Keratinocyte (primary cell): ENCODE measurements at regions not wholly inside any gene's neighbourhood (a gene's known extent, or its start where the extent isn't known, plus 50 kb on each side); places are given as distances from the start of the nearest gene placed in this dataset.

Source experiments
- DNase-seq: peaks from one replicate; pipeline ENCODE4 v3.0.0-alpha.2; 2011; ENCODE audit warnings: low read depth, missing footprints, low spot score
- FAIRE-seq: peaks from 2 replicates; lab custom pipeline; 2011; peaks lifted over from hg19 to GRCh38; lab: Jason Lieb, UNC
- H2AFZ ChIP-seq: 2 replicates; pipeline ENCODE4 v1.6.0; 2012; ENCODE audit warnings: low read length, control low read depth, inconsistent platforms; ENCODE audit not compliant: control insufficient read depth
- H3K27ac ChIP-seq: 2 replicates; pipeline ENCODE4 v1.5.1; 2011; ENCODE audit warnings: low read length; ENCODE audit not compliant: control insufficient read depth, insufficient read depth
- H3K27me3 ChIP-seq: 3 replicates; pipeline ENCODE4 v1.6.0; 2011; ENCODE audit warnings: low read length; ENCODE audit not compliant: control insufficient read depth, insufficient read depth; ENCODE audit errors: extremely low read depth
- H3K36me3 ChIP-seq, 2 experiments: 2 replicates in 1 of 2; 3 replicates in 1 of 2; pipeline ENCODE4 v1.5.1; 2011; ENCODE audit warnings: low read length in 2 of 2, mild to moderate bottlenecking in 1 of 2; ENCODE audit not compliant: control insufficient read depth in 2 of 2, insufficient read depth in 2 of 2; ENCODE audit errors: extremely low read depth in 1 of 2
- H3K4me1 ChIP-seq: 3 replicates; pipeline ENCODE4 v1.5.1; 2011; ENCODE audit warnings: low read length; ENCODE audit not compliant: control insufficient read depth, insufficient read depth; ENCODE audit errors: extremely low read depth
- H3K4me2 ChIP-seq: 3 replicates; pipeline ENCODE4 v1.6.0; 2011; ENCODE audit warnings: low read depth, low read length; ENCODE audit not compliant: control insufficient read depth, insufficient read depth; ENCODE audit errors: extremely low read depth
- H3K4me3 ChIP-seq, 3 experiments: fragments of 200-600 bp in 1 of 3; sonication (generic) in 1 of 3; 2 replicates in 2 of 3; 3 replicates in 1 of 3; pipeline ENCODE4 v1.5.1; 2011 to 2016; ENCODE audit warnings: low read length in 3 of 3, mild to moderate bottlenecking in 3 of 3, control low read depth in 2 of 3, inconsistent platforms in 1 of 3, low read depth in 1 of 3, mixed read lengths in 1 of 3, mixed run types in 1 of 3, moderate library complexity in 1 of 3; ENCODE audit not compliant: control insufficient read depth in 2 of 3, insufficient read depth in 2 of 3; ENCODE audit errors: extremely low read depth in 1 of 3
- H3K79me2 ChIP-seq: 2 replicates; pipeline ENCODE4 v1.6.0; 2012; ENCODE audit warnings: low read length; ENCODE audit not compliant: control insufficient read depth, insufficient read depth
- H3K9ac ChIP-seq: 3 replicates; pipeline ENCODE4 v1.6.0; 2011; ENCODE audit warnings: low read length; ENCODE audit not compliant: control insufficient read depth, insufficient read depth; ENCODE audit errors: extremely low read depth
- H3K9me1 ChIP-seq: 3 replicates; pipeline ENCODE4 v1.6.0; 2011; ENCODE audit warnings: low read length; ENCODE audit not compliant: control insufficient read depth, insufficient read depth; ENCODE audit errors: extremely low read depth
- H3K9me3 ChIP-seq: 2 replicates; pipeline ENCODE4 v1.5.1; 2012; ENCODE audit warnings: low read depth, low read length; ENCODE audit not compliant: control insufficient read depth
- H4K20me1 ChIP-seq: 3 replicates; pipeline ENCODE4 v1.6.0; 2011; ENCODE audit warnings: low read length; ENCODE audit not compliant: control insufficient read depth, insufficient read depth; ENCODE audit errors: extremely low read depth
- EZH2 ChIP-seq: IDR thresholded peaks from one replicate; pipeline ENCODE4 v1.6.1; 2012; ENCODE audit warnings: inconsistent platforms, mild to moderate bottlenecking, low read length, moderate library complexity
- dilution Hi-C: fragments of 300-500 bp; cut with MboI; formaldehyde crosslinking; loops from one replicate; pipeline ENCODE4 v1.7.0; 2020; ENCODE audit warnings: low sequenced_read_pairs; ENCODE audit not compliant: extremely low pct_ligation_motif_present
- TF ChIP-seq, protein P1 (sequence below), 3 experiments: IDR thresholded peaks in 1 of 3; conservative IDR thresholded peaks in 1 of 3; optimal IDR thresholded peaks in 1 of 3; 2 replicates in 2 of 3; 3 replicates in 1 of 3; pipeline versions ENCODE3 to v1.5.1; 2011; ENCODE audit warnings: low read length in 3 of 3, mild to moderate bottlenecking in 3 of 3, moderate library complexity in 2 of 3, control low read depth in 1 of 3, inconsistent platforms in 1 of 3; ENCODE audit not compliant: insufficient read depth in 2 of 3; ENCODE audit errors: extremely low read depth in 1 of 3

DNA sequence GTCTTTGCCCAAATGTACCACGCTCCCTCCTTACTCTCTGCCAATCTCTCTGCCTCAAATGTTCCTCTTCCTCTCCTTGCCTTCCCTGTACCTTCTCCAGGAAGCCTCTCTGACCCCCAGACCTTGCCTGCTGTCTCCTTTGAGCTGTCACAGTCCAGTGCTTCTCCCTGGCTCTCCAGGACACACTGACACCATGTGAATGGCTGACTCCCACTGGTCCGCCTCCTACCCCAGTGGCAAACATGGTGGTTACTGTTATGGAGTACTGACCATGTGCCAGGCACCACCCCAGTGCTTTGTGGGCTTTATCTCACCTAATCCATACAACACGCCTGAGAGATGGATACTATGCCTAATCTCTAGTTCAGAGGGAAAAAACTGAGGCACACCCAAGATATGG lies 141.9 kb downstream of the TPRA1 start:
- dilution Hi-C loops = no loop called here
- FAIRE-seq (no peak), DNase-seq (no peak)

GRCh38 chr3:127448161-127448561 lies 142.4 kb downstream of the TPRA1 start:
- H3K27me3 ChIP-seq = no peaks in the 10 kb centered on the region
- no peaks in the 10 kb centered on the region for H3K79me2 ChIP-seq
- H3K9me1 ChIP-seq = no peaks in the 10 kb centered on the region
- H3K4me2 ChIP-seq = no peak overlapping the region
- H3K4me3 ChIP-seq = no peak overlapping the region
- no peaks in the 10 kb centered on the region for H4K20me1 ChIP-seq
- TF ChIP-seq, protein P1, sequence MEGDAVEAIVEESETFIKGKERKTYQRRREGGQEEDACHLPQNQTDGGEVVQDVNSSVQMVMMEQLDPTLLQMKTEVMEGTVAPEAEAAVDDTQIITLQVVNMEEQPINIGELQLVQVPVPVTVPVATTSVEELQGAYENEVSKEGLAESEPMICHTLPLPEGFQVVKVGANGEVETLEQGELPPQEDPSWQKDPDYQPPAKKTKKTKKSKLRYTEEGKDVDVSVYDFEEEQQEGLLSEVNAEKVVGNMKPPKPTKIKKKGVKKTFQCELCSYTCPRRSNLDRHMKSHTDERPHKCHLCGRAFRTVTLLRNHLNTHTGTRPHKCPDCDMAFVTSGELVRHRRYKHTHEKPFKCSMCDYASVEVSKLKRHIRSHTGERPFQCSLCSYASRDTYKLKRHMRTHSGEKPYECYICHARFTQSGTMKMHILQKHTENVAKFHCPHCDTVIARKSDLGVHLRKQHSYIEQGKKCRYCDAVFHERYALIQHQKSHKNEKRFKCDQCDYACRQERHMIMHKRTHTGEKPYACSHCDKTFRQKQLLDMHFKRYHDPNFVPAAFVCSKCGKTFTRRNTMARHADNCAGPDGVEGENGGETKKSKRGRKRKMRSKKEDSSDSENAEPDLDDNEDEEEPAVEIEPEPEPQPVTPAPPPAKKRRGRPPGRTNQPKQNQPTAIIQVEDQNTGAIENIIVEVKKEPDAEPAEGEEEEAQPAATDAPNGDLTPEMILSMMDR (optimal IDR thresholded peaks at IDR 0.05 in 1 of 3, IDR thresholded peaks at IDR 0.05 in 1 of 3, conservative IDR thresholded peaks at IDR 0.05 in 1 of 3; ENCODE audit: extremely low read depth in 1 of 3, insufficient read depth in 2 of 3, low read length in 3 of 3) = peak in 2 of 3 experiments; percentile 46 to 61
- no peak for TF ChIP-seq EZH2
- H2AFZ ChIP-seq = no peak overlapping the region
- FAIRE-seq (no peak), DNase-seq (no peak)
- peaks cover 12% of the 10 kb centered on the region for H3K4me1 ChIP-seq
- dilution Hi-C loops = no loop called here
- H3K9me3 ChIP-seq = no peaks in the 10 kb centered on the region
- no peak overlapping the region for H3K27ac ChIP-seq
- H3K9ac ChIP-seq = no peak overlapping the region
- H3K36me3 ChIP-seq = no peaks in the 10 kb centered on the region

More for the DNA sequence above, 141.9 kb downstream of the TPRA1 start:
- Histone ChIP-seq H3K4me3 (no peak overlapping the region), H3K4me1 (peaks cover 12% of the 10 kb centered on the region), H3K79me2 (no peaks in the 10 kb centered on the region), H4K20me1 (no peaks in the 10 kb centered on the region), H3K27me3 (no peaks in the 10 kb centered on the region), H3K36me3 (no peaks in the 10 kb centered on the region), H3K4me2 (no peak overlapping the region), H3K9me1 (no peaks in the 10 kb centered on the region), H3K27ac (no peak overlapping the region), H3K9ac (no peak overlapping the region), H2AFZ (no peak overlapping the region), H3K9me3 (no peaks in the 10 kb centered on the region)
- TF ChIP-seq, protein P1 (optimal IDR thresholded peaks at IDR 0.05 in 1 of 3, IDR thresholded peaks at IDR 0.05 in 1 of 3, conservative IDR thresholded peaks at IDR 0.05 in 1 of 3; ENCODE audit: extremely low read depth in 1 of 3, insufficient read depth in 2 of 3, low read length in 3 of 3) = no peak
- TF ChIP-seq EZH2 = no peak
